Endothelial cell (in vitro differentiated cells): ENCODE measurements at regions not wholly inside any gene's neighbourhood (a gene's known extent, or its start where the extent isn't known, plus 50 kb on each side); places are given as distances from the start of the nearest gene placed in this dataset.
"Not testable (repeated sequence)": the region's sequence is repeated elsewhere in the genome, so short reads cannot be mapped to it uniquely, and the experiment has no call there.

Experiments used
- DNase-seq: peaks from one replicate; pipeline ENCODE4 v3.0.0; 2021; ENCODE audit warnings: low spot score
- H3K27ac Mint-ChIP-seq: one replicate; pipeline ENCODE4 v1.8.0; 2021; ENCODE audit warnings: mixed read lengths, inconsistent platforms; ENCODE audit not compliant: unreplicated experiment
- H3K27me3 Mint-ChIP-seq: one replicate; pipeline ENCODE4 v1.8.0; 2021; ENCODE audit warnings: mild to moderate bottlenecking, moderate library complexity, mixed read lengths, inconsistent platforms; ENCODE audit not compliant: unreplicated experiment
- H3K36me3 Mint-ChIP-seq: one replicate; pipeline ENCODE4 v1.8.0; 2021; ENCODE audit warnings: mild to moderate bottlenecking, low read depth, mixed read lengths, inconsistent platforms; ENCODE audit not compliant: unreplicated experiment
- H3K4me1 Mint-ChIP-seq: one replicate; pipeline ENCODE4 v1.8.0; 2021; ENCODE audit warnings: mild to moderate bottlenecking, mixed read lengths, inconsistent platforms; ENCODE audit not compliant: unreplicated experiment
- H3K4me3 Mint-ChIP-seq: one replicate; pipeline ENCODE4 v1.8.0; 2021; ENCODE audit warnings: mild to moderate bottlenecking, mixed read lengths, inconsistent platforms; ENCODE audit not compliant: unreplicated experiment
- H3K9me3 Mint-ChIP-seq: one replicate; pipeline ENCODE4 v1.8.0; 2021; ENCODE audit warnings: mixed read lengths, inconsistent platforms; ENCODE audit not compliant: unreplicated experiment
- CTCF ChIP-seq: fragments of 200-600 bp; sonication (generic); IDR thresholded peaks from one replicate; pipeline ENCODE4 v1.5.0; 2021; ENCODE audit warnings: antibody characterized with exemption; ENCODE audit not compliant: unreplicated experiment

GRCh38 chr14:106083082-106083481 lies 556.7 kb downstream of the TMEM121 start:
- Mint-ChIP-seq H3K9me3 (no peaks in the 10 kb centered on the region), H3K4me3 (no peak overlapping the region), H3K36me3 (no peaks in the 10 kb centered on the region), H3K27ac (no peak overlapping the region), H3K4me1 (no peaks in the 10 kb centered on the region), H3K27me3 (no peaks in the 10 kb centered on the region)
- DNase-seq = no peak
- TF ChIP-seq CTCF = no peak

GRCh38 chr14:106087837-106088236 lies 561.5 kb downstream of the TMEM121 start:
- Mint-ChIP-seq H3K27ac (no peak overlapping the region), H3K4me1 (no peaks in the 10 kb centered on the region), H3K9me3 (no peaks in the 10 kb centered on the region), H3K27me3 (no peaks in the 10 kb centered on the region), H3K36me3 (no peaks in the 10 kb centered on the region), H3K4me3 (no peak overlapping the region)
- DNase-seq = no peak
- no peak for TF ChIP-seq CTCF

GRCh38 chr14:106088860-106089259 lies 562.5 kb downstream of the TMEM121 start:
- H3K27me3 Mint-ChIP-seq, H3K27ac Mint-ChIP-seq, H3K4me3 Mint-ChIP-seq, H3K36me3 Mint-ChIP-seq, H3K4me1 Mint-ChIP-seq, DNase-seq, H3K9me3 Mint-ChIP-seq: not testable (repeated sequence)

GRCh38 chr14:106094654-106095189 lies 568.3 kb downstream of the TMEM121 start:
- H3K9me3 Mint-ChIP-seq = no peaks in the 10 kb centered on the region
- H3K4me3 Mint-ChIP-seq = no peak overlapping the region
- H3K27me3 Mint-ChIP-seq = no peaks in the 10 kb centered on the region
- H3K4me1 Mint-ChIP-seq = no peaks in the 10 kb centered on the region
- no peak for DNase-seq
- TF ChIP-seq CTCF = no peak
- H3K36me3 Mint-ChIP-seq = no peaks in the 10 kb centered on the region
- H3K27ac Mint-ChIP-seq = no peak overlapping the region

GRCh38 chr14:106107703-106108102 lies 581.3 kb downstream of the TMEM121 start:
- Mint-ChIP-seq H3K4me1 (no peaks in the 10 kb centered on the region), H3K9me3 (no peaks in the 10 kb centered on the region), H3K27me3 (no peaks in the 10 kb centered on the region), H3K27ac (no peak overlapping the region), H3K4me3 (no peak overlapping the region), H3K36me3 (no peaks in the 10 kb centered on the region)
- DNase-seq = no peak
- no peak for TF ChIP-seq CTCF
